CD4-positive, alpha-beta T cell treated with Interleukin-17A for 1 hour (primary cell): ENCODE measurements at regions not wholly inside any gene's neighbourhood (a gene's known extent, or its start where the extent isn't known, plus 50 kb on each side); places are given as distances from the start of the nearest gene placed in this dataset.

Source experiments
- DNase-seq: peaks from one replicate; pipeline ENCODE4 v3.0.0-alpha.2; 2020

GRCh38 chr2:106941372-106941993 lies 55.5 kb upstream of the ST6GAL2 start:
- no peak for DNase-seq

- DNase-seq, result no peak
Measured at GRCh38 chr2:106943468-106944200, 57.7 kb upstream of the ST6GAL2 start.

- no peak for DNase-seq
Measured at GRCh38 chr2:106944215-106944614, 58.2 kb upstream of the ST6GAL2 start.

GRCh38 chr2:106948540-106948939 lies 62.6 kb upstream of the ST6GAL2 start:
- no peak for DNase-seq

GRCh38 chr2:106953236-106953635 lies 67.3 kb upstream of the ST6GAL2 start:
- no peak for DNase-seq

GRCh38 chr2:106953779-106954178 lies 67.8 kb upstream of the ST6GAL2 start:
- DNase-seq, result no peak

- no peak for DNase-seq
Measured at GRCh38 chr2:106954304-106954703, 68.3 kb upstream of the ST6GAL2 start.

- no peak for DNase-seq
Measured at GRCh38 chr2:106956416-106956815, 70.4 kb upstream of the ST6GAL2 start.

GRCh38 chr2:106956879-106957278 lies 70.9 kb upstream of the ST6GAL2 start:
- no peak for DNase-seq

- DNase-seq, result no peak
Measured at GRCh38 chr2:106959975-106960682, 74.2 kb upstream of the ST6GAL2 start.

- DNase-seq, result no peak
Measured at GRCh38 chr2:106960683-106961161, 74.8 kb upstream of the ST6GAL2 start.

- DNase-seq, result no peak
Measured at GRCh38 chr2:106961328-106961727, 75.4 kb upstream of the ST6GAL2 start.

GRCh38 chr2:106963156-106963555 lies 77.2 kb upstream of the ST6GAL2 start:
- no peak for DNase-seq

GRCh38 chr2:106963893-106964292 lies 77.9 kb upstream of the ST6GAL2 start:
- no peak for DNase-seq

GRCh38 chr2:106965611-106966010 lies 79.6 kb upstream of the ST6GAL2 start:
- no peak for DNase-seq

- DNase-seq, result no peak
Measured at GRCh38 chr2:106969777-106970176, 83.8 kb upstream of the ST6GAL2 start.

GRCh38 chr2:106970471-106971261 lies 84.7 kb upstream of the ST6GAL2 start:
- no peak for DNase-seq

GRCh38 chr2:106972782-106973181 lies 86.8 kb upstream of the ST6GAL2 start:
- DNase-seq, result no peak

GRCh38 chr2:106974891-106975290 lies 88.9 kb upstream of the ST6GAL2 start:
- no peak for DNase-seq

- DNase-seq, result no peak
Measured at GRCh38 chr2:106975641-106976040, 89.7 kb upstream of the ST6GAL2 start.

- DNase-seq, result no peak
Measured at GRCh38 chr2:106976548-106976947, 90.6 kb upstream of the ST6GAL2 start.

- DNase-seq, result no peak
Measured at GRCh38 chr2:106977717-106978116, 91.8 kb upstream of the ST6GAL2 start.

- DNase-seq, result no peak
Measured at GRCh38 chr2:106978647-106979046, 92.7 kb upstream of the ST6GAL2 start.
